Immature natural killer cell (primary cell): ENCODE measurements at regions not wholly inside any gene's neighbourhood (a gene's known extent, or its start where the extent isn't known, plus 50 kb on each side); places are given as distances from the start of the nearest gene placed in this dataset.

Experiments used
- DNase-seq, 3 donors: peaks; one replicate each; pipeline ENCODE4 v3.0.0; 2022; ENCODE audit warnings: mixed read lengths in 1 of 3
- H3K27ac Mint-ChIP-seq, 6 donors: one replicate each; pipeline ENCODE4 v1.8.0; 2020; ENCODE audit warnings: mixed read lengths in 6 of 6, mild to moderate bottlenecking in 5 of 6, inconsistent platforms in 4 of 6, moderate library complexity in 3 of 6
- H3K27me3 Mint-ChIP-seq, 3 donors: one replicate each; pipeline ENCODE4 v1.8.0; 2020 to 2021; ENCODE audit warnings: low read depth in 3 of 3, mild to moderate bottlenecking in 3 of 3, mixed read lengths in 3 of 3, moderate library complexity in 3 of 3, inconsistent platforms in 1 of 3
- H3K36me3 Mint-ChIP-seq, 3 donors: one replicate each; pipeline ENCODE4 v1.8.0; 2020; ENCODE audit warnings: mixed read lengths in 3 of 3, inconsistent platforms in 2 of 3, mild to moderate bottlenecking in 2 of 3
- H3K4me1 Mint-ChIP-seq, 2 donors: one replicate each; pipeline ENCODE4 v1.8.0; 2020; ENCODE audit warnings: inconsistent platforms in 2 of 2, mild to moderate bottlenecking in 2 of 2, mixed read lengths in 2 of 2, moderate library complexity in 1 of 2
- H3K4me3 Mint-ChIP-seq, 5 donors: one replicate each; pipeline ENCODE4 v1.8.0; 2020; ENCODE audit warnings: mild to moderate bottlenecking in 5 of 5, mixed read lengths in 5 of 5, inconsistent platforms in 3 of 5, moderate library complexity in 3 of 5
- H3K9me3 Mint-ChIP-seq, 6 donors: one replicate each; pipeline ENCODE4 v1.8.0; 2020; ENCODE audit warnings: mild to moderate bottlenecking in 6 of 6, mixed read lengths in 6 of 6, inconsistent platforms in 4 of 6, moderate library complexity in 3 of 6

- no peak overlapping the region for H3K4me3 Mint-ChIP-seq
- no peaks in the 10 kb centered on the region for H3K36me3 Mint-ChIP-seq
- no peaks in the 10 kb centered on the region for H3K4me1 Mint-ChIP-seq
- peaks cover 0 to 13% (median under 1%) of the 10 kb centered on the region in 6 donors for H3K9me3 Mint-ChIP-seq
- peaks cover 0 to 7% (median 0%) of the 10 kb centered on the region in 3 donors for H3K27me3 Mint-ChIP-seq
- H3K27ac Mint-ChIP-seq, result no peak overlapping the region
- DNase-seq, result no peak
These were observed 313.0 kb downstream of the RDH14 start for GRCh38 chr2:18247282-18248110.

- Mint-ChIP-seq H3K4me1 (no peaks in the 10 kb centered on the region), H3K4me3 (no peak overlapping the region), H3K36me3 (no peaks in the 10 kb centered on the region), H3K27ac (no peak overlapping the region), H3K27me3 (peaks cover 0 to 7% (median 0%) of the 10 kb centered on the region in 3 donors), H3K9me3 (peaks cover 0 to 12% (median 2%) of the 10 kb centered on the region in 6 donors)
- no peak for DNase-seq
These were observed 315.1 kb downstream of the RDH14 start for GRCh38 chr2:18245375-18245774.

GRCh38 chr2:18244845-18245244, 315.6 kb downstream of the RDH14 start:
- DNase-seq, result no peak
- peaks cover 0 to 15% (median 3%) of the 10 kb centered on the region in 6 donors for H3K9me3 Mint-ChIP-seq

GRCh38 chr2:18243816-18244215, 316.6 kb downstream of the RDH14 start:
- Mint-ChIP-seq H3K27ac (no peak overlapping the region), H3K9me3 (peaks cover 0 to 15% (median 3%) of the 10 kb centered on the region in 6 donors), H3K4me1 (no peaks in the 10 kb centered on the region), H3K4me3 (no peak overlapping the region), H3K27me3 (peaks cover 0 to 4% (median 0%) of the 10 kb centered on the region in 3 donors), H3K36me3 (no peaks in the 10 kb centered on the region)
- no peak for DNase-seq

More at GRCh38 chr2:18244845-18245244, 315.6 kb downstream of the RDH14 start:
- Mint-ChIP-seq H3K27ac (no peak overlapping the region), H3K4me3 (no peak overlapping the region), H3K36me3 (no peaks in the 10 kb centered on the region), H3K27me3 (peaks cover 0 to 7% (median 0%) of the 10 kb centered on the region in 3 donors), H3K4me1 (no peaks in the 10 kb centered on the region)

- DNase-seq, result no peak
- no peak overlapping the region for H3K4me3 Mint-ChIP-seq
- no peaks in the 10 kb centered on the region for H3K4me1 Mint-ChIP-seq
- peaks cover 0 to 1% (median 0%) of the 10 kb centered on the region in 3 donors for H3K27me3 Mint-ChIP-seq
- H3K36me3 Mint-ChIP-seq, result no peaks in the 10 kb centered on the region
- peaks cover 0 to 15% (median 2%) of the 10 kb centered on the region in 6 donors for H3K9me3 Mint-ChIP-seq
- no peak overlapping the region for H3K27ac Mint-ChIP-seq
These were observed 317.7 kb downstream of the RDH14 start for GRCh38 chr2:18242716-18243115.

GRCh38 chr2:18238209-18238608, 322.2 kb downstream of the RDH14 start:
- peaks cover 2 to 21% (median 4%) of the 10 kb centered on the region in 6 donors for H3K9me3 Mint-ChIP-seq
- H3K4me1 Mint-ChIP-seq, result no peaks in the 10 kb centered on the region
- no peaks in the 10 kb centered on the region for H3K36me3 Mint-ChIP-seq
- no peak overlapping the region for H3K27ac Mint-ChIP-seq
- DNase-seq, result no peak
- no peak overlapping the region for H3K4me3 Mint-ChIP-seq
- peaks cover 0 to 2% (median 0%) of the 10 kb centered on the region in 3 donors for H3K27me3 Mint-ChIP-seq

GRCh38 chr2:18237298-18237697, 323.2 kb downstream of the RDH14 start:
- peaks cover 2 to 13% (median 4%) of the 10 kb centered on the region in 6 donors for H3K9me3 Mint-ChIP-seq
- H3K27ac Mint-ChIP-seq, result no peak overlapping the region
- H3K4me3 Mint-ChIP-seq, result no peak overlapping the region
- H3K36me3 Mint-ChIP-seq, result no peaks in the 10 kb centered on the region
- DNase-seq, result no peak
- H3K4me1 Mint-ChIP-seq, result no peaks in the 10 kb centered on the region
- peaks cover 0 to 2% (median 0%) of the 10 kb centered on the region in 3 donors for H3K27me3 Mint-ChIP-seq

- H3K9me3 Mint-ChIP-seq, result peaks cover 4 to 16% (median 6%) of the 10 kb centered on the region in 6 donors
- no peak overlapping the region for H3K27ac Mint-ChIP-seq
- H3K4me3 Mint-ChIP-seq, result no peak overlapping the region
- no peaks in the 10 kb centered on the region for H3K4me1 Mint-ChIP-seq
- H3K36me3 Mint-ChIP-seq, result no peaks in the 10 kb centered on the region
- H3K27me3 Mint-ChIP-seq, result peaks cover 0 to 4% (median 0%) of the 10 kb centered on the region in 3 donors
- DNase-seq, result no peak
These were observed 327.6 kb downstream of the RDH14 start for GRCh38 chr2:18232731-18233438.

- H3K4me1 Mint-ChIP-seq, result no peaks in the 10 kb centered on the region
- no peak overlapping the region for H3K27ac Mint-ChIP-seq
- DNase-seq, result no peak
- H3K27me3 Mint-ChIP-seq, result peaks cover 0 to 4% (median 0%) of the 10 kb centered on the region in 3 donors
- no peak overlapping the region for H3K4me3 Mint-ChIP-seq
- peaks cover 6 to 21% (median 10%) of the 10 kb centered on the region in 6 donors for H3K9me3 Mint-ChIP-seq
- H3K36me3 Mint-ChIP-seq, result no peaks in the 10 kb centered on the region
These were observed 329.8 kb downstream of the RDH14 start for GRCh38 chr2:18230668-18231067.

GRCh38 chr2:18219676-18220075, 340.8 kb downstream of the RDH14 start:
- no peak for DNase-seq
- H3K36me3 Mint-ChIP-seq, result no peaks in the 10 kb centered on the region
- H3K4me1 Mint-ChIP-seq, result no peaks in the 10 kb centered on the region
- H3K9me3 Mint-ChIP-seq, result peaks cover 0 to 9% (median 0%) of the 10 kb centered on the region in 6 donors
- H3K27me3 Mint-ChIP-seq, result no peaks in the 10 kb centered on the region
- no peak overlapping the region for H3K27ac Mint-ChIP-seq
- H3K4me3 Mint-ChIP-seq, result no peak overlapping the region

- no peak for DNase-seq
- Mint-ChIP-seq H3K4me1 (no peaks in the 10 kb centered on the region), H3K27me3 (no peaks in the 10 kb centered on the region), H3K9me3 (peaks cover 0 to 9% (median 0%) of the 10 kb centered on the region in 6 donors), H3K27ac (no peak overlapping the region), H3K4me3 (no peak overlapping the region), H3K36me3 (no peaks in the 10 kb centered on the region)
These were observed 339.9 kb downstream of the KCNS3 start for GRCh38 chr2:18218160-18218933.

- no peak for DNase-seq
- Mint-ChIP-seq H3K27ac (no peak overlapping the region), H3K27me3 (no peaks in the 10 kb centered on the region), H3K9me3 (peaks cover 0 to 4% (median 0%) of the 10 kb centered on the region in 6 donors), H3K4me3 (no peak overlapping the region), H3K36me3 (no peaks in the 10 kb centered on the region), H3K4me1 (no peaks in the 10 kb centered on the region)
These were observed 336.5 kb downstream of the KCNS3 start for GRCh38 chr2:18214936-18215335.

GRCh38 chr2:18213986-18214385, 335.5 kb downstream of the KCNS3 start:
- Mint-ChIP-seq H3K27me3 (no peaks in the 10 kb centered on the region), H3K9me3 (peaks cover 0 to 4% (median 0%) of the 10 kb centered on the region in 6 donors), H3K36me3 (no peaks in the 10 kb centered on the region), H3K4me3 (no peak overlapping the region), H3K4me1 (no peaks in the 10 kb centered on the region), H3K27ac (no peak overlapping the region)
- no peak for DNase-seq
